H9 (cell line): ENCODE measurements at regions not wholly inside any gene's neighbourhood (a gene's known extent, or its start where the extent isn't known, plus 50 kb on each side); places are given as distances from the start of the nearest gene placed in this dataset.

Experiments
- DNase-seq: peaks from one replicate; pipeline ENCODE4 v3.0.0-alpha.2; 2017
- H2AFZ ChIP-seq: one replicate; pipeline ENCODE4 v1.6.1; 2013; ENCODE audit warnings: mild to moderate bottlenecking, low read length, control low read depth, moderate library complexity
- H2AK5ac ChIP-seq: 2 replicates; pipeline ENCODE4 v1.6.1; 2013; ENCODE audit warnings: low read length, control low read depth, mixed read lengths; ENCODE audit not compliant: insufficient read length
- H2BK120ac ChIP-seq: one replicate; pipeline ENCODE4 v1.6.1; 2013; ENCODE audit warnings: low read depth, mild to moderate bottlenecking, low read length, control low read depth, inconsistent platforms; ENCODE audit not compliant: poor library complexity, severe bottlenecking
- H2BK12ac ChIP-seq: 2 replicates; pipeline ENCODE4 v1.6.1; 2013; ENCODE audit warnings: low read length, control low read depth, mixed read lengths, low read depth; ENCODE audit not compliant: insufficient read length
- H2BK15ac ChIP-seq: 2 replicates; pipeline ENCODE4 v1.6.1; 2013; ENCODE audit warnings: low read depth, low read length, control low read depth
- H2BK20ac ChIP-seq: one replicate; pipeline ENCODE4 v1.6.1; 2013; ENCODE audit warnings: low read depth, mild to moderate bottlenecking, low read length, control low read depth, inconsistent platforms; ENCODE audit not compliant: poor library complexity, severe bottlenecking
- H2BK5ac ChIP-seq: 2 replicates; pipeline ENCODE4 v1.6.1; 2013; ENCODE audit warnings: low read length, control low read depth, mixed read lengths; ENCODE audit not compliant: insufficient read length
- H3K14ac ChIP-seq: 2 replicates; pipeline ENCODE4 v1.6.1; 2013; ENCODE audit warnings: low read length, control low read depth; ENCODE audit not compliant: insufficient read depth
- H3K18ac ChIP-seq: 2 replicates; pipeline ENCODE4 v1.6.1; 2013; ENCODE audit warnings: low read depth, mild to moderate bottlenecking, mixed read lengths, low read length, control low read depth; ENCODE audit not compliant: insufficient read length
- H3K23ac ChIP-seq: 2 replicates; pipeline ENCODE4 v1.6.1; 2013; ENCODE audit warnings: low read length, control low read depth, mixed read lengths, low read depth; ENCODE audit not compliant: insufficient read length
- H3K23me2 ChIP-seq: 2 replicates; pipeline ENCODE4 v1.6.1; 2013; ENCODE audit warnings: low read depth, mild to moderate bottlenecking, mixed read lengths, low read length, control low read depth; ENCODE audit not compliant: insufficient read length, poor library complexity, severe bottlenecking
- H3K27ac ChIP-seq: 2 replicates; pipeline ENCODE4 v1.5.1; 2013; ENCODE audit warnings: low read length, control low read depth, mixed read lengths, low read depth; ENCODE audit not compliant: insufficient read length
- H3K27me3 ChIP-seq: 2 replicates; pipeline ENCODE4 v1.6.1; 2013; ENCODE audit warnings: low read length, control low read depth, inconsistent platforms; ENCODE audit not compliant: insufficient read depth
- H3K4ac ChIP-seq: 2 replicates; pipeline ENCODE4 v1.6.1; 2013; ENCODE audit warnings: low read depth, mild to moderate bottlenecking, control low read depth, inconsistent platforms, low read length, moderate library complexity
- H3K4me1 ChIP-seq: 2 replicates; pipeline ENCODE4 v1.6.1; 2013; ENCODE audit warnings: low read length, control low read depth, inconsistent platforms; ENCODE audit not compliant: insufficient read depth
- H3K4me2 ChIP-seq: 2 replicates; pipeline ENCODE4 v1.6.1; 2013; ENCODE audit warnings: low read length, control low read depth, mixed read lengths; ENCODE audit not compliant: insufficient read length, insufficient read depth
- H3K56ac ChIP-seq: 2 replicates; pipeline ENCODE4 v1.6.1; 2013; ENCODE audit warnings: low read depth, mild to moderate bottlenecking, mixed read lengths, low read length, control low read depth; ENCODE audit not compliant: insufficient read length
- H3K79me1 ChIP-seq: 2 replicates; pipeline ENCODE4 v1.6.1; 2013; ENCODE audit warnings: low read depth, mild to moderate bottlenecking, moderate library complexity, low read length, control low read depth, inconsistent platforms; ENCODE audit not compliant: insufficient read depth, poor library complexity, severe bottlenecking
- H3K79me2 ChIP-seq: 2 replicates; pipeline ENCODE4 v1.6.1; 2013; ENCODE audit warnings: low read length, control low read depth, inconsistent platforms; ENCODE audit not compliant: insufficient read depth
- H3K9ac ChIP-seq: 2 replicates; pipeline ENCODE4 v1.6.1; 2013; ENCODE audit warnings: low read length, control low read depth, mixed read lengths; ENCODE audit not compliant: insufficient read length; ENCODE audit errors: extremely low read depth
- H3K9me3 ChIP-seq: one replicate; pipeline ENCODE4 v1.6.1; 2013; ENCODE audit warnings: low read depth, low read length, inconsistent platforms; ENCODE audit not compliant: control insufficient read depth
- H3T11ph ChIP-seq: one replicate; pipeline ENCODE4 v1.6.1; 2013; ENCODE audit warnings: mild to moderate bottlenecking, low read length, control low read depth, inconsistent platforms
- H4K20me1 ChIP-seq: one replicate; pipeline ENCODE4 v1.6.1; 2013; ENCODE audit not compliant: control insufficient read depth, insufficient read length, insufficient read depth
- H4K5ac ChIP-seq: 2 replicates; pipeline ENCODE4 v1.6.1; 2013; ENCODE audit warnings: low read depth, mild to moderate bottlenecking, mixed read lengths, low read length, control low read depth; ENCODE audit not compliant: insufficient read length
- H4K8ac ChIP-seq: replicated peaks from 2 replicates; pipeline ENCODE4 v1.6.1; 2013; ENCODE audit warnings: low read length, control low read depth, mixed read lengths, low read depth; ENCODE audit not compliant: insufficient read length
- H4K91ac ChIP-seq: 2 replicates; pipeline ENCODE4 v1.6.1; 2013; ENCODE audit warnings: low read depth, mild to moderate bottlenecking, moderate library complexity, mixed read lengths, low read length, control low read depth; ENCODE audit not compliant: insufficient read length
- H3K27ac Mint-ChIP-seq, 3 experiments: 2 replicates in 2 of 3; 3 replicates in 1 of 3; pipeline ENCODE4 v1.8.0; 2020 to 2021; ENCODE audit warnings: mixed read lengths in 3 of 3, mild to moderate bottlenecking in 1 of 3, moderate library complexity in 1 of 3
- H3K27me3 Mint-ChIP-seq: 2 replicates; pipeline ENCODE4 v1.8.0; 2021; ENCODE audit warnings: low read depth, mild to moderate bottlenecking, moderate library complexity, mixed read lengths
- H3K36me3 Mint-ChIP-seq, 3 experiments: 2 replicates in 2 of 3; 3 replicates in 1 of 3; pipeline ENCODE4 v1.8.0; 2020 to 2021; ENCODE audit warnings: low read depth in 3 of 3, mixed read lengths in 3 of 3; ENCODE audit not compliant: insufficient read depth in 1 of 3
- H3K4me1 Mint-ChIP-seq, 2 experiments: 2 replicates each; pipeline ENCODE4 v1.8.0; 2020; ENCODE audit warnings: mixed read lengths in 2 of 2
- H3K4me3 Mint-ChIP-seq, 2 experiments: 2 replicates in 1 of 2; 3 replicates in 1 of 2; pipeline ENCODE4 v1.8.0; 2020 to 2021; ENCODE audit warnings: mild to moderate bottlenecking in 2 of 2, mixed read lengths in 2 of 2, moderate library complexity in 1 of 2
- H3K9me3 Mint-ChIP-seq, 2 experiments: 2 replicates in 1 of 2; 3 replicates in 1 of 2; pipeline ENCODE4 v1.8.0; 2020; ENCODE audit warnings: mild to moderate bottlenecking in 2 of 2, mixed read lengths in 2 of 2, moderate library complexity in 1 of 2
- CTCF ChIP-seq: fragments of 200-600 bp; sonication (generic); conservative IDR thresholded peaks from 3 replicates; pipeline ENCODE4 v1.8.0; 2021; ENCODE audit warnings: antibody characterized with exemption, mild to moderate bottlenecking
- WGBS: extraction: QIAGEN DNeasy Blood & Tissue Kit; methylation state at CpG from one replicate; pipeline ENCODE4 v1.1.7; 2013; ENCODE audit warnings: missing lambda C conversion rate, low lambda C conversion rate, mixed read lengths; ENCODE audit not compliant: insufficient read length; ENCODE audit errors: extremely low coverage; 5-methylcytosine and 5-hydroxymethylcytosine counted together

DNA sequence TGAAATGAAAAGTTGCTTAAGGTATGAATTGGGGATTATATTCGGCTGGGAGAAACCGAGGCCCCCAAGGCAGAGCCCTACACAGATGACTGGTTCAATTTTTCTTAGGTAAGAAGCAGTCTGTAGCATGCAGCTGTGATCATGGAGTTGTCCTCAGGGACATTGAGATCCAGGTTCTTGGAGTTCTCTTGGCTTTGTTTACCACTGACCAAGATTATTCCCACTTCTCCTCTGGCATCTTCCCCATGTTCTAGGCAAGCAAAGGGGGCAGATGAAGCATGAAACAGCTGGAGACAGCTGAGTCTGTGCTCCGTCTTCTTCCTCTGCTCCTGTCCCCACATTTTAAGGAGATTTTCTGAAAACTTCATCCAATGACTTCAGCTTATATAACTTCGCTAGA, 129.5 kb upstream of the BMPER start:
- Histone ChIP-seq H4K5ac (no peak overlapping the region), H3K79me2 (no peaks in the 10 kb centered on the region), H3K9ac (no peak overlapping the region), H3K23ac (no peak overlapping the region), H2BK12ac (no peak overlapping the region), H3K27ac (no peak overlapping the region), H3K14ac (no peak overlapping the region), H2BK20ac (no peak overlapping the region), H4K20me1 (no peaks in the 10 kb centered on the region), H3K18ac (no peak overlapping the region), H3K56ac (no peak overlapping the region), H2BK5ac (no peak overlapping the region), H3T11ph (no peak overlapping the region), H3K4me1 (no peaks in the 10 kb centered on the region), H3K9me3 (no peaks in the 10 kb centered on the region), H4K91ac (peak overlapping the region; percentile 36), H3K79me1 (no peaks in the 10 kb centered on the region), H2BK15ac (no peak overlapping the region), H3K4me2 (no peak overlapping the region), H4K8ac (no peak overlapping the region), H3K4ac (no peak overlapping the region), H2AFZ (no peak overlapping the region), H2AK5ac (no peak overlapping the region), H3K27me3 (no peaks in the 10 kb centered on the region), H3K23me2 (no peaks in the 10 kb centered on the region), H2BK120ac (no peak overlapping the region)
- no peak for DNase-seq
- no peak overlapping the region for H3K27ac Mint-ChIP-seq
- H3K4me1 Mint-ChIP-seq, result peaks cover 12 to 16% of the 10 kb centered on the region in 2 experiments
- H3K27me3 Mint-ChIP-seq, result no peaks in the 10 kb centered on the region; the same call in 1 of the 2 replicates
- H3K36me3 Mint-ChIP-seq, result no peaks in the 10 kb centered on the region
- H3K9me3 Mint-ChIP-seq, result no peaks in the 10 kb centered on the region
- no CpG with 5 or more reads among the region's 4 CpGs for WGBS
- no peak overlapping the region for H3K4me3 Mint-ChIP-seq
- TF ChIP-seq CTCF, result no peak
